Esophagus squamous epithelium (tissue), 4 donors: ENCODE measurements at regions not wholly inside any gene's neighbourhood (a gene's known extent, or its start where the extent isn't known, plus 50 kb on each side); places are given as distances from the start of the nearest gene placed in this dataset.

Source experiments
- CTCF ChIP-seq, 6 experiments: fragments of 450-650 bp in 4 of 6; fragments of 200-600 bp in 2 of 6; sonication (generic) in 2 of 6; IDR thresholded peaks; one replicate each; pipeline ENCODE4 v1.5.1; 2016 to 2019; ENCODE audit warnings: antibody characterized with exemption in 6 of 6, mild to moderate bottlenecking in 4 of 6, moderate library complexity in 4 of 6
- POLR2A ChIP-seq, 4 donors: fragments of 450-650 bp; IDR thresholded peaks; one replicate each; pipeline ENCODE4 v1.6.1; 2017; ENCODE audit warnings: antibody characterized with exemption in 4 of 4, mild to moderate bottlenecking in 4 of 4, moderate library complexity in 3 of 4

DNA sequence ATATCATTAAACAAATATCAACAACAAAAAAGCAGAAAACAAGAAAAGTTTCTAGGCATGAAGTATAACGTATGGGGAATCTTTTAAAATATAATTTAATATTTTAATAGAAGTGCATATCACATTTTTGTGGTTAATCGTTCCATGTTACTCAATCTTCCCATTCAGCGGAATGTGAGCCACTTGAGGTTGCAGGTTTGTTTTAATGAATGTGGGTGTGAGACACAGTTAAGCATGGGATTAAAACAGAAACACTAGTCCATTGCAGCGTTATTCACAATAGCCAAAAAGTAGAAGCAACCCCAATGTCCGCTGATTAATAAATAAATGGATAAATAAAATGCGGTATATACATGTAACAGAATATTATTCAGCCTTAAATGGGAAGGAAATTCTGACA, 146.0 kb downstream of the NDFIP2 start:
- TF ChIP-seq CTCF (IDR thresholded peaks at IDR 0.05) (no peak), POLR2A (IDR thresholded peaks at IDR 0.05) (no peak)
